ENCODE measurements at regions not wholly inside any gene's neighbourhood (a gene's known extent, or its start where the extent isn't known, plus 50 kb on each side); places are given as distances from the start of the nearest gene placed in this dataset.

DNA sequence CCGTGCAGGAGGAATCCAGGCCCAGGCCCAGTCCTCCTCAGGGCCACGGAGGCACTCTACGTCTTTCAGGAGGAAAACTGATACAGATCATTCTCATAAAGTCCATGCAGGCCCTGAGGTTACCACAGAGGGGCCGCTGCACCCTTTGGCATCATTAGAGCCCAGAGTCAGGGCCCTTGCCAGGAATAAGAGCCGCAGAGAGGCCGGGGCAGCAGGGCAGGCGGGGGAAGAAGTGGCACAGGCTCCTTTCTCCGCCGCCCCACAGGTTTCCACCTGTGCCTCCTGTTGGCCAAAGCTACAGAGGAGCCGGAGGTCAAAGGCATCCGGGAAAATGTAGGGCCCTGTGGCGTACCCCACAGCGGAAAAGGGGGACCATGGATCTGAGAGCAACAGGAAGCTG, 366.6 kb upstream of the SHH start:
- DNase-seq (ENCODE audit: low read depth) = no peak

DNA sequence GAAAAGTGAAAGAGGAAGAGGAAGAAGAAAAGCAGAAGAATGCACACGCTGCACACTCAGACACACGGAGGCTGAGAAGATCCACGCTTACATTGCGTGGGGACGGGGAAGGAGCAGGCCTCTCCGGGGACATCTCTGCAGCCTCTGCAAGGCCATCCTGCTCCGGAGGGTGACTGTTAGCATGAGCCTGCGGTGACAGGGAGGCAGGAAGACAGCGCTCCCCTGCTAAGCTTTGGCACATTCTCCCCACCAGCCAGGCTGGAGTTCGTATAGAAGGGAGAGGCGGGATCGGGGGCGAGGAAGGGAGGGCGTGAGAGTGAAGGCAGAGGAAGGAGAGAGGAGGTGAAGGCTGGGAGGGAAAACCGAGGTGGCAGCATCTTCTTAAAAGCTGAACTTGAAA, 366.0 kb upstream of the SHH start:
- no peak for DNase-seq (ENCODE audit: low read depth)

DNA sequence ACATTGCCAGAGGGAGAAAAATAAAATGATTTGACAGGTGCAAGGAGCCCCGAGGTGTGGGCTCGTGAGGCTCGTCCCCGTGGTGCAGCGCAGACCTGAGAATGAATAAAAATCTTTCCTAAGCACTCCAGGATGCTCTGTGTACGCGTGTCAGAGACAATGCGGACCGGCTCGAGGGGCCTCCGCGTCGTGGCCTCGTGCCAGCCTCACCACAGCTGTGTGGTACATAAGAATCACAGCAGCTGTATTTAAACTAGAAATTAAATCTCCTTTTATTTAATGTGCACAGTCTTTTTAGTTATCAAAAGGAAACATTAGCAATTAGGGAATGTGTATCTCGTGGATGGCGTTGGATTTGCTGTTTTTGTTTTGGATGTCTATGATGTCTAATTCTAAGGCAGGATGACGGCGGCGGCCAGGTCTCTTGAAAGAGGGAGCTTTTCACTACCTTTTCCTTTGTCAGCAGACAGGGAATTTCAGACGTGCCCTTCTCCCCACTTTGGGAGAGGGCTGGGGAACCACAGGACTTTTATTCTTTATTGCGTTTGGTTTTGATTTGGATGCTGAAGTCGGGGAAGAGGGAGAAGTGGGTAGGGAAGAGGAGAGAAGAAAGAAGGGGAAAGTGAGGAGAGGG, 365.3 kb upstream of the SHH start:
- no peak for DNase-seq (ENCODE audit: low read depth)

DNA sequence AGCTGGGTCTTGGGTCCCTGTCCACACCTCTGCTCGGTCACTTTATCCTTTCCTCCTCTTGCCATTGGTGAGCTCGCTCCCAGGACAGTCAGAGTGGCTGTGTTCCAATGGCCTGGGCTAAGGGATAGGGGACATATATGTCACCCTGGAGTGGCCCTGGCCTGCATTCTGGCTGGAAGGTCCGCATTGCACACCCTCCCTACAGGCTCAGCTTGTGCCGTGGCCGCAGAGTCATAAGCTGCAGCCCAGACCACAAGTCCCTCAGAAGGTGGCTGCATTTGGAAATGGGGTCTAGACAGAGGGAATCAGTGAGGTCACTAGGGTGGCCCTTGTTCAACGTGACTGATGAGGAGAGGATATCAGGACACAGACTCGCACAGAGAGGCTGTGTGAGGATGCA, 363.8 kb upstream of the SHH start:
- DNase-seq (ENCODE audit: low read depth) = no peak

DNA sequence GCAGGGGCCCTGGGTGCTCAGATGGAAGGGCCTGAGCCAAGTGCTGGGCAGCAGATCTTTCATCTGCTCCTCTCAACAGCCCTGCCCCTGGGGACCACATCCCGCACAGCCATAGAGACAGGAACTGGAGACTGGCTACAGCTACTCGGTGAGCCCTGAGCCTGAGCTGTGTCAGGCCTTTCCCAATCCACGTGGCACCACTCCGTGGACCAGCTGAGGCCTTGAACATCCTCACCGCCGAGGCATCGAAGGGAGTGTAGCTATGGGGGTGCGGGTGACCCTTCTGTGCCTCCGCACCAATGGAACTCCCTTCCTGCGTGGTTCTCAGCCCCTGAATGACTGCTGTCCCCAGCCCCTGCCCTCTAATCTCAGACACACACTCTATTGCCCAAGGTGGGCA, 362.7 kb upstream of the SHH start:
- DNase-seq (ENCODE audit: low read depth) = no peak

DNA sequence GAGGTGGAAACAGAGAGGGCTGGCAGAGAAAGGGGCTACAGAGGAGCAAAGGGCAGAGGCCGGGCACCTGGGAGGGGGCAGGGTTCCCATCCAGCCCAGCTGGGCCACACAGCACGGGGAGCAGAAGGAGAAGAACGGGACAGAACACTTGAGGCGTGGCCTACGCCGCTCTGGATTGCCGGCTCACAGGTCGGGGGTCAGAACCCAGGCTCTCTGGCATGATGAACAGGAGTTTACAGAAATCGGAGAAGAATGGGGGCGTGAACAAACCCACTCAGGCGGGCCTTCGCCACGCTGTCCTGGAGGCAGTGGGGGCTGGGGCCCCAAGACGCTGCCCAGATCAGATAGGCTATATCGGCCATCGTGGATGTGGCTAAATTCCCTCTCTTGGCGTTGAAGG, 362.2 kb upstream of the SHH start:
- no peak for DNase-seq (ENCODE audit: low read depth)

DNA sequence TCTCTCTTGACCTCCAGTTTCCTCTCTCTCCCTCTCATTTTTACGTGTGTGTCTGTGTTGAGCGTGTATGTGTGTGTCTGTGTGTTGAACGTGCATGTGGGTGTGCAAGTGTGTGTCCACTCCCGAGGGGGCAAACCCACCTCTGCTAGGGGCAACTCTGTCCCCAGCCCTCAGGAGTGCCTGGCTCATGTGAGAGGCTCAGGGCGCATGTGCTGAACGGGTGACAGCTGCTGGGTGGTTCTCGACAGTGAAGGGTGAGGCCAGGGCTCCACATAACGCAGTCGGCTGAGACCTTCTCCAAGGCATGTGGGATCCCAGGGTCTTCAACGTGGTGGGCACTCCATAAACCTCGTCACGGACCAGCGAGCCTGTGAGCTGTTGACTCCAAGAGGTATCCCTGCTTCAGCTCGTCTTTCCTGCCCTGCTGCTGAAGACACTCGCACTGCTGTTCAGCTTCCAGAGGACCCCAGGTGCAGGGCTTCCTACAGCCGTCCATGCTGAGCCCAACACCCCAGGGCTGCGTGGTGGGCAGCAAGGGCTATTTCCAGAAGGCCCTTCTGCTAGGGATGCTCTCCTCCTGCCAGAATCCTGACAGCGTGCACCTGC, 361.6 kb upstream of the SHH start:
- no peak for DNase-seq (ENCODE audit: low read depth)

DNA sequence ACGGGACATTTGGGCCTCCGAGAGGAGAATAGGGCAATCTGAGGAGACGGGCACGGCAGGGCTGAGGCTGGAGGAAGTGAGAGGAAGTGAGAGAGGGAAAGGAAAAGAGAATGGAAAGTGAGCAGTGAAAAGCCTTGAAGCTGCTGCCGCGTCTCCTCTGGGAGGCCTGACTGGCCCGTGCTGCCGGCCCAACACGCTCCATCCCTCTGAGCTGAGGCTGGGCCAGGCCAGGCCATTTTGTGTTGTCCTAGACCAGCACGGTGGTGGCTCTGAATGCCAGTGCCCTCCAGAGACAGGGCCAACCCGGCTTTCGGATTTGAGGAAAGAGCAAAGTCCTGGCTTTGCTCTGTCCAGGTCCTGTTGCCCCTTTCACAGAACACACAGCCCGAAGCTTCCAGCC, 361.1 kb upstream of the SHH start:
- DNase-seq (ENCODE audit: low read depth) = no peak

DNA sequence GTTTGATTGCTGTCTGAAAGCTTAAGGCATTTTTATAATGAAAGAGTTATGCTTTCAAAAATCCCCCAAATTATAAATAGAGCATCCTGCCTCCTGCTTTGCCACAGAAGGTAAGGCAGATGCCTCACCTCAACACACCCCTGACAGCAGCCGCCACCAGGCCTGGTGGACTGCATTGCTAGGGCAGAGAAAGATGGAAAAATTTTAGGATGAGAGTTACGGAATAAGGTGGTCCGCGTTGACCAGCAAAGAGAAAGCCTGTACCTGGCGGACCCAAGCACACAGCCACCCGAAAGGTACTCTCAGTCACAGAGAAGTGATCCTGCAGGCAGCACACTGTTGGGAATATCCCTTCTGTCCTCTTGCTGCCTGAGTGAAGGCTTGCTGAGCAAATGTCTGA, 360.4 kb upstream of the SHH start:
- no peak for DNase-seq (ENCODE audit: low read depth)

DNA sequence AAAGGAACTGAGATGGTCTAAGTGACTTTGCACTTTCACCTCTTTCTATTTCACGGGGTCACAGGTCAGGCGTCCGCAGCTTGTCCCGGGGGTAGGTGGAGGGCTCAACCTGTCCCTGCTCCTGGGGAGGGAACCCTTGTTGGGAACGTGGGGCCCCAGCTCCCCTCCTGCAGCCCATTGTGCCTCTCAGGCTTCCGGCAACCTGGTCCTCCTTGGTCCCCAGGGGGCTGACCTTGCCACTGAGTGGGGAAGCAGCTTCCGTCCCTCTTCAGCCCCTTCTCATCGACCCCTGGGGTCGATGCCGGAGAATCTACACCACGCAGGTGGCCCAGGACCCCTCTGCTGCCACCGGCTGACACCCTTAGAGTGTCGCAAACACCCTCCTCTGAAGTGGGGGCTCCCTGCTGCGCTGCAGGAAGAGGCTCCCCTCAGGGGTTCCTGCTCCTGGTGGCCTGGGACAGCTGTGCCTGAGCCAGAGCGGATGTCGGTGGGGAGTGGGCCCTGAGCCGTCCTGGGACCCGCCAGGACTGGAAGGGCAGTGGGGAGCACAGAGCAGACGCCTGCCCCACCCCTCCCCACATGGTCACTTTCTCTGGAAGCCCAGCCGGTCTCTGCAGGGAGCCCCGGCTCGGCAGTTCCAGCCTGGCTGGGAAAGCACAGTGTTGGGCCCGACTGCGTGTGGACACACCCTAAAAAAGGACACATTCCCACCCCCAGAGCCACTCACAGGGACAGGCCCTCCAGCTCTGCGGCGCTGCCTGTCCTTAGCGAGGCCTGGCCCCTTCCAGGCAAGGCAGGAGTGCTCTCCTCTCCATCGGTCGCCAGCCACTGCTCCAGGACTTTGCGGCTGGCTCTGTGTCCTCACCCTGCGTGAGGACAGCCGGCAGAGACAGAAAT, 357.5 kb upstream of the SHH start:
- DNase-seq (ENCODE audit: low read depth) = no peak

DNA sequence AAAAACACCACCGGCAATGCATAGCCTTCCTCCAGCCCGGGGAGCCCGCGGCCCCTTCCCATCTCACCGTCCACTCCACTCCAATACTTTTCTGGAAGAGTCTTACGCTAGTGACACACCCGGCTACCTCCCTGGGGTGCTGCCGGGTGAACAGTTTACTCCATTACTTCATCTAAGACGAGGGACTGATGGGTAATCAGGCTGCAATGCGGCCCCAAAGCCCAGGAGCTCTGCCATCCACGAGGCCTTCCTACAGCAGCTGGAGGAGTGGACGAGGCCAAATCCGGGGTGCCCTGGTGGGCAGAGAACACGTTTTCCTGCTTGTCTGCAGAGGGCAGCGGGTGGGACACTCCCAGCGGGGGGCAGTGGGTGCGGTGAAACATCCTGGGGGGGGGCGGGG, 356.2 kb upstream of the SHH start:
- DNase-seq (ENCODE audit: low read depth) = no peak

DNA sequence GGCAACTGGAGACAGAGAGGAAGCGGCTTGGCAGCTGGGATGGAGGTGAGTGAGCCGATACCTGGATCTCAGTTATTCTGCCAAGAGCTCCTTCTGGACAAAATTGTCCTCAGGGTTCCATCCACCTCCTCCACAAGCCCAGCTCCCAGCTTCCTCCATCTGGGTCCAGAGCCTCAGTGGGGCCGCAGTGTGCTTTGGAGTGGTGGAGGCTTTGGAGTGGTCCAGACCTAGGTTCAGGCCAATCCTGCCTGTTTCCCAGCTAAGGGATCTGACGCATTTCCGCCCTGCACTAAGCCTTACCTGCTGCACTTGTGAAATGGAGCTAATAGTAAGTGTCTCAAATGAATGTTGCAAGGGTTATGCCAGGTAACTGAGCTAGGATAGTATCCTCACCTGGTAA, 355.7 kb upstream of the SHH start:
- DNase-seq (ENCODE audit: low read depth) = no peak

DNA sequence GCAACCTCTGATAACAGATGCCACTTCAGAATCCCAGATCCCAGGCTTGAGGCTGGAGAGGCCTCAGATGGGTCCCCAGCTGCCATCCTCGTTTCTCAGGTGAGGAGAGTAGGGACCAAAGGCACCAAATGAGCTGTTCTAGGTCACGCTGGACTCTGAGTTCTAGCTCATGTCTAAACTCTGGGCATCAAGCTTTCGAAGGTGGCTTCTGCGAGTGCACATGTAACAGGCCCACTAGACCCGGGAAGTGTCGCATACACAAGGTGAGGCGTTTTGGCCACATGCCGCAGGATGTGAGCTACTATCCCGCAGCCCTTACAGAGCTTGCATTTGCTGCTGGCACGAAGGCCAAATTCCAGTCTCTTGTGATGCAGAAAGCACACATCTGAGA, 355.1 kb upstream of the SHH start:
- no peak for DNase-seq (ENCODE audit: low read depth)

DNA sequence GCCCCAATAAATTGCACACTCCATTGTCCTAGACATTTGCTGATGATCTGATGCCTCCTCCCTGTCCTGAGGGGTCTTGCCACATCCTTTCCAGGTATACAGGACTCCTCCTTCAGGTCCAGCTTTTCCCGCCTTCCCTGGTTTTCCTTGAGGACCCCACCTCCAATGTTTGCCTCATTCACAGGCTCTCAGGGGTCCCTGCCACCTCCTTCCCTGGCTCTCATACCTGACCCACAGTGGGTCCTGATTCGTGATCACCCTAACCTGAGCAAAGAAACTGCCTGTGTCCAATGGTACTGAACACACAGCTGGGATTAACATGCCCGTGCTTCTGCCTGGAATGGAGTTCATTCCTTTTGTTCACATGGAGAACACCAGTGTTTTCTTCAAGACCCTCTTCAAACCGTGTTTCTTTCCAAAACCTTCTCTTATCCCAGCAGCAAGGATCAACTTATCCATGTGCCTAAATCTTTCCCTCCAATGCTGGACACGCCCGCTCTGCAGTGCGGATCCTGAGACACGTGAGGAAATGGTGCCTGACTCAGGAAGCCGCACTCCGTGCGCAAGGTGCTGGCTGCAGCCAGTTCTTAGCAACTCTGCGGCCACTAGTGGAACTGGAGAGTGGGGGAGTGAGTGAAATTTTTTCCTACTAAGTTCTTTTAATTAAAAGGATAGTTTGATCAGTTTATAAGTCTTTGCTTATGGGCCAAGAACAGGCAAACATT, 354.6 kb upstream of the SHH start:
- no peak for DNase-seq (ENCODE audit: low read depth)

DNA sequence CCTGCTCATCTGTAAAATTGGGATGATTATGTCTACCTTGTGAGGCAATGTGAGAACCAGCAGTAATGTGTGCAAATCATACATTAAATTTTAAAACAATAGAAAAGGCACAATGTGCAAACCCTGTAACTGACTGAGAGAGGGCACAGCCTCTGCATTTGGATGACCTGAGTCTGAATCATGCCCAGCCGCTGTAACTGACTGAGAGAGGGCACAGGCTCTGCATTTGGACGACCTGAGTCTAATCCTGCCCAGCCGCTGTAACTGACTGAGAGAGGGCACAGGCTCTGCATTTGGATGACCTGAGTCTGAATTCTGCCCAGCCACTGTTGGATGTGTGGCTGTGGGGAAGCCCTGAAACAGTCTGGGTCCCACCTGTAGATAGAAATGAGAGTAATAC, 351.5 kb upstream of the SHH start:
- no peak for DNase-seq (ENCODE audit: low read depth)

DNA sequence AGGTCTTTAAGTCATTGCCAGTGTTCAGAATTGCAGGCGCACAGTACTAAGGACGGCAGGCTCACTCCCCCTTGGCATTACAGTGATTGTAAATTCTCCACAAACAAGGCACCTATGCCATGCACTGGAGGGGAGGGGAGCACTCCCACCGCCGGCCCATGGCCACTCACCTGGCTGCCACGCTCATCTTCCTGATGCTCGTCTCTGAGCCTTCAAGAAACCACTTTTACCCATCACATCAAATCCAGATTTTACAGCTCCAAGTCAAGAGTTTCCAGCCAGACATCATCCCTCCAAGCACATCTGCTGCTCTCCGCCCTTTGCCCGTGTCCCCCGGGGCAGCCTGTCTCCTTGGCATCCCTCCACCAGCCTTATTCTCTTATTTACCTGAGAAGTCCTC, 350.2 kb upstream of the SHH start:
- no peak for DNase-seq (ENCODE audit: low read depth)

DNA sequence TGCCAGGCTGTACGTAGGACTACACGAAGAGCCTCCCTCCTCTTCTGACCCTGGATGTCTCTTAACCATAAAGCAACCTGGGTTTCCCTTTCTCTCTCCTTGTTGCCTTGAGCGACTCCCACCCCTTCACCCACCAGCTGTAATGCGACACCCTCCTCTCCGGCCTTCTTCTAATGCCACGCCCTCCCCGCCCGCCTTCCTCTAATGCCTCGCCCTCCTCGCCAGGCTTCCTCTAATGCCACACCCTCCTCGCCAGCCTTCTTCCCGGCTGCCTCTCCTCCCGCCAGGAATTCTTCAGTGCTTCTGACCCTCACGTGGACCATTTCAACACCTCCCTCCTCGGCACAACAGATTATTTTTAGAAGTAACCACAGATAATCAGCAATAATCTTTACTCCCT, 348.5 kb upstream of the SHH start:
- DNase-seq (ENCODE audit: low read depth) = no peak

DNA sequence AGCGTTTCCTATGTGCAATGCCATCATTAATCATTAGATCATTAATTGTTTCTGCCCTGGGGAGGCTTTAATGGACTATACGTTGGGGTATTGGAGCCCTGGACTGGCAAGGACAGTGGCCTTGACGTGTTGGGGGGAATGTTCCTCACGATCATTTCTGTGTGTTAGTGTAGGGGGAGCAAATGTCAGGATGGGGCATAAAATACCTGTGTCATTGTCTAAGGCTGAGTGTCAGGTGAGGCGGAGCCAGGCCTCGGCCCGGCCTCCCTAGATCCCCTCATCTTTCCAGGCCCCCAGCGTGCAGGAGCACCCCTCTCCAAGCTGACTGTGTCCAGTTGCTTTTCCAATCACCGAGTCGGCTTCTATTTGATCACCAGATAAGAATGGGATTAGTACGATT, 346.4 kb upstream of the SHH start:
- no peak for DNase-seq (ENCODE audit: low read depth)

DNA sequence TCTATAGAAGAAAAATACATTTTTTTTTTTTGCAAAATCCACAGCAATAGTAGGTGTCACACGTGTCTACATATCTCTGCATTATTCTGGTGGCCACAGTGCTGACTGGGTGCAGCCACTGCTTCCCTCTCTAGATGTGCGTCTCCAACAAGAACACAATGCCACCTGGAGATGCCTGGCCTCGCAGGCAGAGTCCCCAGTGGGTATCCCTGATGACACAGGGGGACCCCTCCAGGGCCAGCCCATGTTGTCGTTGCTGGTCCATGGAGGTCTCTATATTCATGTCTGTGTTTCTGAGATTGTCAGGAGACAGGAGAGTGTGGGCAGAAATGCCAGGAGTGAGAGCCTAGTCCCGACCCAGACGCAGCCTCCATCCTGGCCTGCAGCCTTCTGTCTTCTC, 345.9 kb upstream of the SHH start:
- DNase-seq (ENCODE audit: low read depth) = no peak

DNA sequence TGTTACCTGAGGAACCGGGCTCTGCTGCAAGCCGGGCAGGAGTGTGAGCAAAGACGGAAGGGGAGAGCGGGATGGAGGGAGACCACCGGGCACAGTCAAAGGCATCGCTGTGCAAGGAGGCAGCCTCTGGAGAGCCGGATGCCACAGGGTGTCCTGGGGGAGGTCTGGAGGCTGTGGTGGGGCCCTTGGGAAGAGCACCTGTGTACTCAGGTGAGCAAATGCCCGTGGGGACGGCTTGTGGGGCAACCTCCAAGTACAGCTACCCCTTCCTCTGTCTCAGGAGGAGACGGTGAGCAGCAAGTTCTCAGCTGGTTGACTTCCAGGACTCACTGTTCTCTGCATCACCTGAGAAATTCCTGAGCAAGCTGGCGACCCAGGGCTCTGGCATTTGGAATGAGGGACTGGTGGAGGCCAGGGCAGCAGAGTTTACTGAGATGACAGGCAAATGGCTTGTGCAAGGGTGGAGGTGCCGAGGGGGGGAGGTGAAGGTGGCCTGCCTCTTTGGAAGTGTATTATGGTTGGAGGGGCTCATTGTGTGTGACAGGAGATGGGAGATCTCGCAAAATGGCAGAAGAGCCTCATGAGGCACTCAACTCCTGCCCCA, 345.2 kb upstream of the SHH start:
- no peak for DNase-seq (ENCODE audit: low read depth)

DNA sequence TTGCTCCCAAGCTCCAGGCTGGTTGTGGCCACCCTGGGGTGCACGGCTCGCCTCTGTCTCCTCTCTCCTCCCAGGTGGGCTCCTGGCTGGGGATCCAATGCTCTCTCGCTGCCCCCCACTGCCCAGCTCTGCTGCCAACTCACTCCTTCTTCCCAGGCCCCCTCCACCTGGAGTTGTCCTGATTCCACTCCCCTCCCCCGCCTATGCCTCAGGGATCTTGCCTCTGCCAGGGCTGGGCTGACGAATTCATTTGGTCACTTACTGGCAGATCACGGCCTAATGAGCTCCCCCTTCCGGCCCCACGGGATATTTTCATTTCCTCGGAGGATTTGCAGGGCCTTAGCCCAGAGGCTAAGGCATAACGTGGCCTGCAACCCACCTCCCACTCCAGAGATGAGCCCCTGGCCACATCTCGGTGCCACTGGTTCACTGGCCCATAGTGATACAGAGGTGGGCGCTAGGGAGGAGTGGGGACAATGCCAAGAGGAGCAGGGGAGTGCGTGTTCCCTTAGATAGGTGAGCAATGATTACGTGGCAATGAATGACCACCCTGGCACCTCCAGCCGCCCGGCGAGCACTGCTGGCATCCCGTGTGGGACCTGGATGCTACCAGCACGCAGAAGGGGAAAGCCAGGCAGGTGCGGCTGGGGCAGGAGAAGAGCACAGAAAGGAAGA, 344.6 kb upstream of the SHH start:
- no peak for DNase-seq (ENCODE audit: low read depth)

All from GM04503 (cell line).